H9 (cell line): ENCODE measurements at regions not wholly inside any gene's neighbourhood (a gene's known extent, or its start where the extent isn't known, plus 50 kb on each side); places are given as distances from the start of the nearest gene placed in this dataset.

Source experiments
- DNase-seq: peaks from one replicate; pipeline ENCODE4 v3.0.0-alpha.2; 2017
- H2AFZ ChIP-seq: one replicate; pipeline ENCODE4 v1.6.1; 2013; ENCODE audit warnings: mild to moderate bottlenecking, low read length, control low read depth, moderate library complexity
- H2AK5ac ChIP-seq: 2 replicates; pipeline ENCODE4 v1.6.1; 2013; ENCODE audit warnings: low read length, control low read depth, mixed read lengths; ENCODE audit not compliant: insufficient read length
- H2BK120ac ChIP-seq: one replicate; pipeline ENCODE4 v1.6.1; 2013; ENCODE audit warnings: low read depth, mild to moderate bottlenecking, low read length, control low read depth, inconsistent platforms; ENCODE audit not compliant: poor library complexity, severe bottlenecking
- H2BK12ac ChIP-seq: 2 replicates; pipeline ENCODE4 v1.6.1; 2013; ENCODE audit warnings: low read length, control low read depth, mixed read lengths, low read depth; ENCODE audit not compliant: insufficient read length
- H2BK15ac ChIP-seq: 2 replicates; pipeline ENCODE4 v1.6.1; 2013; ENCODE audit warnings: low read depth, low read length, control low read depth
- H2BK20ac ChIP-seq: one replicate; pipeline ENCODE4 v1.6.1; 2013; ENCODE audit warnings: low read depth, mild to moderate bottlenecking, low read length, control low read depth, inconsistent platforms; ENCODE audit not compliant: poor library complexity, severe bottlenecking
- H2BK5ac ChIP-seq: 2 replicates; pipeline ENCODE4 v1.6.1; 2013; ENCODE audit warnings: low read length, control low read depth, mixed read lengths; ENCODE audit not compliant: insufficient read length
- H3K14ac ChIP-seq: 2 replicates; pipeline ENCODE4 v1.6.1; 2013; ENCODE audit warnings: low read length, control low read depth; ENCODE audit not compliant: insufficient read depth
- H3K18ac ChIP-seq: 2 replicates; pipeline ENCODE4 v1.6.1; 2013; ENCODE audit warnings: low read depth, mild to moderate bottlenecking, mixed read lengths, low read length, control low read depth; ENCODE audit not compliant: insufficient read length
- H3K23ac ChIP-seq: 2 replicates; pipeline ENCODE4 v1.6.1; 2013; ENCODE audit warnings: low read length, control low read depth, mixed read lengths, low read depth; ENCODE audit not compliant: insufficient read length
- H3K23me2 ChIP-seq: 2 replicates; pipeline ENCODE4 v1.6.1; 2013; ENCODE audit warnings: low read depth, mild to moderate bottlenecking, mixed read lengths, low read length, control low read depth; ENCODE audit not compliant: insufficient read length, poor library complexity, severe bottlenecking
- H3K27ac ChIP-seq: 2 replicates; pipeline ENCODE4 v1.5.1; 2013; ENCODE audit warnings: low read length, control low read depth, mixed read lengths, low read depth; ENCODE audit not compliant: insufficient read length
- H3K27me3 ChIP-seq: 2 replicates; pipeline ENCODE4 v1.6.1; 2013; ENCODE audit warnings: low read length, control low read depth, inconsistent platforms; ENCODE audit not compliant: insufficient read depth
- H3K4ac ChIP-seq: 2 replicates; pipeline ENCODE4 v1.6.1; 2013; ENCODE audit warnings: low read depth, mild to moderate bottlenecking, control low read depth, inconsistent platforms, low read length, moderate library complexity
- H3K4me1 ChIP-seq: 2 replicates; pipeline ENCODE4 v1.6.1; 2013; ENCODE audit warnings: low read length, control low read depth, inconsistent platforms; ENCODE audit not compliant: insufficient read depth
- H3K4me2 ChIP-seq: 2 replicates; pipeline ENCODE4 v1.6.1; 2013; ENCODE audit warnings: low read length, control low read depth, mixed read lengths; ENCODE audit not compliant: insufficient read length, insufficient read depth
- H3K56ac ChIP-seq: 2 replicates; pipeline ENCODE4 v1.6.1; 2013; ENCODE audit warnings: low read depth, mild to moderate bottlenecking, mixed read lengths, low read length, control low read depth; ENCODE audit not compliant: insufficient read length
- H3K79me1 ChIP-seq: 2 replicates; pipeline ENCODE4 v1.6.1; 2013; ENCODE audit warnings: low read depth, mild to moderate bottlenecking, moderate library complexity, low read length, control low read depth, inconsistent platforms; ENCODE audit not compliant: insufficient read depth, poor library complexity, severe bottlenecking
- H3K79me2 ChIP-seq: 2 replicates; pipeline ENCODE4 v1.6.1; 2013; ENCODE audit warnings: low read length, control low read depth, inconsistent platforms; ENCODE audit not compliant: insufficient read depth
- H3K9ac ChIP-seq: 2 replicates; pipeline ENCODE4 v1.6.1; 2013; ENCODE audit warnings: low read length, control low read depth, mixed read lengths; ENCODE audit not compliant: insufficient read length; ENCODE audit errors: extremely low read depth
- H3K9me3 ChIP-seq: one replicate; pipeline ENCODE4 v1.6.1; 2013; ENCODE audit warnings: low read depth, low read length, inconsistent platforms; ENCODE audit not compliant: control insufficient read depth
- H3T11ph ChIP-seq: one replicate; pipeline ENCODE4 v1.6.1; 2013; ENCODE audit warnings: mild to moderate bottlenecking, low read length, control low read depth, inconsistent platforms
- H4K20me1 ChIP-seq: one replicate; pipeline ENCODE4 v1.6.1; 2013; ENCODE audit not compliant: control insufficient read depth, insufficient read length, insufficient read depth
- H4K5ac ChIP-seq: 2 replicates; pipeline ENCODE4 v1.6.1; 2013; ENCODE audit warnings: low read depth, mild to moderate bottlenecking, mixed read lengths, low read length, control low read depth; ENCODE audit not compliant: insufficient read length
- H4K8ac ChIP-seq: replicated peaks from 2 replicates; pipeline ENCODE4 v1.6.1; 2013; ENCODE audit warnings: low read length, control low read depth, mixed read lengths, low read depth; ENCODE audit not compliant: insufficient read length
- H4K91ac ChIP-seq: 2 replicates; pipeline ENCODE4 v1.6.1; 2013; ENCODE audit warnings: low read depth, mild to moderate bottlenecking, moderate library complexity, mixed read lengths, low read length, control low read depth; ENCODE audit not compliant: insufficient read length
- H3K27ac Mint-ChIP-seq, 3 experiments: 2 replicates in 2 of 3; 3 replicates in 1 of 3; pipeline ENCODE4 v1.8.0; 2020 to 2021; ENCODE audit warnings: mixed read lengths in 3 of 3, mild to moderate bottlenecking in 1 of 3, moderate library complexity in 1 of 3
- H3K27me3 Mint-ChIP-seq: 2 replicates; pipeline ENCODE4 v1.8.0; 2021; ENCODE audit warnings: low read depth, mild to moderate bottlenecking, moderate library complexity, mixed read lengths
- H3K36me3 Mint-ChIP-seq, 3 experiments: 2 replicates in 2 of 3; 3 replicates in 1 of 3; pipeline ENCODE4 v1.8.0; 2020 to 2021; ENCODE audit warnings: low read depth in 3 of 3, mixed read lengths in 3 of 3; ENCODE audit not compliant: insufficient read depth in 1 of 3
- H3K4me1 Mint-ChIP-seq, 2 experiments: 2 replicates each; pipeline ENCODE4 v1.8.0; 2020; ENCODE audit warnings: mixed read lengths in 2 of 2
- H3K4me3 Mint-ChIP-seq, 2 experiments: 2 replicates in 1 of 2; 3 replicates in 1 of 2; pipeline ENCODE4 v1.8.0; 2020 to 2021; ENCODE audit warnings: mild to moderate bottlenecking in 2 of 2, mixed read lengths in 2 of 2, moderate library complexity in 1 of 2
- H3K9me3 Mint-ChIP-seq, 2 experiments: 2 replicates in 1 of 2; 3 replicates in 1 of 2; pipeline ENCODE4 v1.8.0; 2020; ENCODE audit warnings: mild to moderate bottlenecking in 2 of 2, mixed read lengths in 2 of 2, moderate library complexity in 1 of 2
- CTCF ChIP-seq: fragments of 200-600 bp; sonication (generic); conservative IDR thresholded peaks from 3 replicates; pipeline ENCODE4 v1.8.0; 2021; ENCODE audit warnings: antibody characterized with exemption, mild to moderate bottlenecking
- WGBS: extraction: QIAGEN DNeasy Blood & Tissue Kit; methylation state at CpG from one replicate; pipeline ENCODE4 v1.1.7; 2013; ENCODE audit warnings: missing lambda C conversion rate, low lambda C conversion rate, mixed read lengths; ENCODE audit not compliant: insufficient read length; ENCODE audit errors: extremely low coverage; 5-methylcytosine and 5-hydroxymethylcytosine counted together

GRCh38 chr1:14113271-14113670, 413.3 kb downstream of the PRDM2 start:
- no peak overlapping the region for H3K9ac ChIP-seq
- no peak overlapping the region for H3K27ac ChIP-seq
- no peaks in the 10 kb centered on the region for H3K79me1 ChIP-seq
- H2BK5ac ChIP-seq, result no peak overlapping the region
- H3K4me1 ChIP-seq, result no peaks in the 10 kb centered on the region
- no peak overlapping the region for H2BK12ac ChIP-seq
- H2BK15ac ChIP-seq, result no peak overlapping the region
- no peaks in the 10 kb centered on the region for H3K27me3 Mint-ChIP-seq
- H4K20me1 ChIP-seq, result no peaks in the 10 kb centered on the region
- no peaks in the 10 kb centered on the region for H3K9me3 ChIP-seq
- H3K56ac ChIP-seq, result no peak overlapping the region
- peaks cover 15 to 25% (median 22%) of the 10 kb centered on the region in 3 experiments for H3K36me3 Mint-ChIP-seq
- peaks cover 13 to 21% of the 10 kb centered on the region in 2 experiments for H3K9me3 Mint-ChIP-seq
- DNase-seq, result no peak
- H2BK20ac ChIP-seq, result no peak overlapping the region
- H3K18ac ChIP-seq, result no peak overlapping the region
- no peaks in the 10 kb centered on the region for H3K23me2 ChIP-seq
- no peak overlapping the region for H2AFZ ChIP-seq
- TF ChIP-seq CTCF, result no peak
- H3K27me3 ChIP-seq, result no peaks in the 10 kb centered on the region
- no peak overlapping the region for H3K4me2 ChIP-seq
- H4K91ac ChIP-seq, result no peak overlapping the region
- peaks cover 4 to 8% of the 10 kb centered on the region in 2 experiments for H3K4me1 Mint-ChIP-seq
- H3K27ac Mint-ChIP-seq, result no peak overlapping the region; a peak in 2 of 7 replicates
- H3T11ph ChIP-seq, result no peak overlapping the region
- H4K8ac ChIP-seq, result no peak overlapping the region
- no peak overlapping the region for H3K4me3 Mint-ChIP-seq
- no peak overlapping the region for H3K23ac ChIP-seq
- H2AK5ac ChIP-seq, result no peak overlapping the region
- WGBS, result no CpG with 5 or more reads among the region's 9 CpGs
- H2BK120ac ChIP-seq, result no peak overlapping the region
- H3K79me2 ChIP-seq, result no peaks in the 10 kb centered on the region
- H3K4ac ChIP-seq, result no peak overlapping the region
- H3K14ac ChIP-seq, result no peak overlapping the region
- no peak overlapping the region for H4K5ac ChIP-seq
